Neural progenitor cell (in vitro differentiated cells): ENCODE measurements at regions not wholly inside any gene's neighbourhood (a gene's known extent, or its start where the extent isn't known, plus 50 kb on each side); places are given as distances from the start of the nearest gene placed in this dataset.

ENCODE experiments used
- DNase-seq: peaks from one replicate; pipeline ENCODE4 v3.0.0-alpha.2; 2016; ENCODE audit warnings: low spot score
- H2AFZ ChIP-seq: fragments of 200-600 bp; sonication (generic); replicated peaks from 2 replicates; pipeline ENCODE4 v1.6.1; 2016; ENCODE audit warnings: antibody characterized with exemption
- H3F3A ChIP-seq: fragments of 200-600 bp; sonication (generic); 2 replicates; pipeline ENCODE4 v1.6.1; 2016; ENCODE audit warnings: antibody characterized with exemption, low read depth
- H3K27ac ChIP-seq: fragments of 200-600 bp; sonication (generic); 2 replicates; pipeline ENCODE4 v1.5.1; 2016; ENCODE audit warnings: mild to moderate bottlenecking
- H3K27me3 ChIP-seq: fragments of 200-600 bp; sonication (generic); 2 replicates; pipeline ENCODE4 v1.6.1; 2016; ENCODE audit warnings: mild to moderate bottlenecking, moderate library complexity
- H3K36me3 ChIP-seq: fragments of 200-600 bp; sonication (generic); 2 replicates; pipeline ENCODE4 v1.5.1; 2016
- H3K4me1 ChIP-seq: fragments of 200-600 bp; sonication (generic); 2 replicates; pipeline ENCODE4 v1.6.1; 2016; ENCODE audit warnings: mixed run types
- H3K4me2 ChIP-seq: fragments of 200-600 bp; sonication (generic); 2 replicates; pipeline ENCODE4 v1.6.1; 2016
- H3K4me3 ChIP-seq: fragments of 200-600 bp; sonication (generic); 2 replicates; pipeline ENCODE4 v1.5.1; 2016
- H3K79me2 ChIP-seq: fragments of 200-600 bp; sonication (generic); 2 replicates; pipeline ENCODE4 v1.6.1; 2016; ENCODE audit warnings: low read depth
- H3K9ac ChIP-seq: fragments of 200-600 bp; sonication (generic); 2 replicates; pipeline ENCODE4 v1.6.1; 2016
- H3K9me3 ChIP-seq: fragments of 200-600 bp; sonication (generic); 2 replicates; pipeline ENCODE4 v1.5.1; 2016; ENCODE audit warnings: low read depth
- H4K20me1 ChIP-seq: fragments of 200-600 bp; sonication (generic); 2 replicates; pipeline ENCODE4 v1.6.1; 2016; ENCODE audit warnings: low read depth
- H3K27ac Mint-ChIP-seq: 3 replicates; pipeline ENCODE4 v1.8.0; 2021; ENCODE audit warnings: mixed read lengths
- H3K27me3 Mint-ChIP-seq: 2 replicates; pipeline ENCODE4 v1.8.0; 2022; ENCODE audit warnings: low read depth, mild to moderate bottlenecking, inconsistent platforms, moderate library complexity, mixed read lengths; ENCODE audit not compliant: insufficient read depth
- H3K36me3 Mint-ChIP-seq: 3 replicates; pipeline ENCODE4 v1.8.0; 2021; ENCODE audit warnings: mixed read lengths
- H3K4me1 Mint-ChIP-seq: 3 replicates; pipeline ENCODE4 v1.8.0; 2021; ENCODE audit warnings: mixed read lengths
- H3K4me3 Mint-ChIP-seq: 3 replicates; pipeline ENCODE4 v1.8.0; 2021; ENCODE audit warnings: mild to moderate bottlenecking, moderate library complexity, mixed read lengths
- H3K9me3 Mint-ChIP-seq: 3 replicates; pipeline ENCODE4 v1.8.0; 2020; ENCODE audit warnings: mixed read lengths
- CTCF ChIP-seq: fragments of 200-600 bp; sonication (generic); IDR thresholded peaks from 2 replicates; pipeline ENCODE4 v1.5.1; 2017; ENCODE audit warnings: antibody characterized with exemption, mild to moderate bottlenecking
- EZH2 ChIP-seq: fragments of 200-600 bp; sonication (generic); IDR thresholded peaks from 2 replicates; pipeline ENCODE4 v1.6.1; 2017; ENCODE audit warnings: antibody characterized with exemption, mild to moderate bottlenecking, moderate library complexity
- EZH2phosphoT487 ChIP-seq: fragments of 200-600 bp; sonication (generic); IDR thresholded peaks from 2 replicates; pipeline ENCODE4 v1.6.1; 2017; ENCODE audit warnings: antibody characterized with exemption

GRCh38 chr20:4554346-4554745 is 131.9 kb upstream of the PRNP start:
- no peak overlapping the region for H3K4me2 ChIP-seq
- TF ChIP-seq EZH2phosphoT487 = no peak
- TF ChIP-seq CTCF = no peak
- no peak for TF ChIP-seq EZH2
- Mint-ChIP-seq H3K4me3 (no peak overlapping the region), H3K9me3 (no peaks in the 10 kb centered on the region), H3K27ac (no peak overlapping the region), H3K27me3 (no peaks in the 10 kb centered on the region), H3K36me3 (no peaks in the 10 kb centered on the region), H3K4me1 (peaks cover 5% of the 10 kb centered on the region)
- no peaks in the 10 kb centered on the region for H3K27me3 ChIP-seq
- no peak overlapping the region for H2AFZ ChIP-seq
- no peak overlapping the region for H3K9ac ChIP-seq
- H3K9me3 ChIP-seq = no peaks in the 10 kb centered on the region
- H3K36me3 ChIP-seq = no peaks in the 10 kb centered on the region
- H3K27ac ChIP-seq = no peak overlapping the region
- H3K4me1 ChIP-seq = peaks cover 6% of the 10 kb centered on the region
- H3K79me2 ChIP-seq = no peaks in the 10 kb centered on the region
- no peaks in the 10 kb centered on the region for H4K20me1 ChIP-seq
- H3F3A ChIP-seq = no peaks in the 10 kb centered on the region
- H3K4me3 ChIP-seq = no peak overlapping the region
- DNase-seq = no peak

DNA sequence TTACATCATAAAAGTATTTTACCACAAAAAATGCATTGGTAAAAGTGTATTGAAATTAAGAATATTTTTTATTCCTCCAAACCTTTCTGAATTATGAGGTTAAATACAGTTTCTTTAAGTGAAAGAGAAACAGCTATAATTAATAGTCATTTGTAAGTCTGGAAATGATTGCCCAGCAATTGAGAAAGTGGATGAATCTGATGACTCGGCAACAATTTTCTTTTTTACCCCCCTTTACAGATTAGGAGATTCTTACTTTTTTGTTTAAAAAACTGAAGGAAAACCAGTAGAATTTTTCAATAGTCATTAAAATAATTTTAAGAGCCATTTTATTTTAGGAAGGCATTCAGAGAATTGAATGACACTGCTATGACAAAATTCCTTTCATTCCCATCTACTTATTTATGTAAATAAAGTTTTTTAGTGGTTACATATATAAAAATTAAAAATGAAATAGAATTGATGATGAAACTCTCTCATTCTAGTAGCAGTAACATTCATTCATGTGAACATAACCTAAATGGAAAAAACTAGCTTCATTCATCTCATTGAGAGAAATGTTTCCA is 134.1 kb upstream of the PRNP start:
- no peak overlapping the region for H2AFZ ChIP-seq
- H3K27ac ChIP-seq = no peak overlapping the region
- H3F3A ChIP-seq = no peaks in the 10 kb centered on the region
- H3K36me3 ChIP-seq = no peaks in the 10 kb centered on the region
- no peaks in the 10 kb centered on the region for H3K27me3 Mint-ChIP-seq
- peaks cover 7% of the 10 kb centered on the region for H3K4me1 Mint-ChIP-seq
- no peak overlapping the region for H3K4me3 Mint-ChIP-seq
- no peaks in the 10 kb centered on the region for H3K9me3 ChIP-seq
- no peak overlapping the region for H3K4me2 ChIP-seq
- no peak overlapping the region for H3K9ac ChIP-seq
- no peaks in the 10 kb centered on the region for H4K20me1 ChIP-seq
- no peak overlapping the region for H3K4me3 ChIP-seq
- H3K27ac Mint-ChIP-seq = no peak overlapping the region
- H3K27me3 ChIP-seq = no peaks in the 10 kb centered on the region
- no peaks in the 10 kb centered on the region for H3K9me3 Mint-ChIP-seq
- no peak for DNase-seq
- H3K4me1 ChIP-seq = peaks cover 6% of the 10 kb centered on the region
- no peaks in the 10 kb centered on the region for H3K79me2 ChIP-seq
- TF ChIP-seq CTCF = no peak
- TF ChIP-seq EZH2 = no peak
- H3K36me3 Mint-ChIP-seq = no peaks in the 10 kb centered on the region

- H3K9me3 Mint-ChIP-seq = no peaks in the 10 kb centered on the region
- DNase-seq = no peak
- no peak overlapping the region for H3K27ac ChIP-seq
- H3K4me3 ChIP-seq = no peak overlapping the region
- H3F3A ChIP-seq = no peaks in the 10 kb centered on the region
- H2AFZ ChIP-seq = no peak overlapping the region
- no peaks in the 10 kb centered on the region for H3K79me2 ChIP-seq
- H3K36me3 ChIP-seq = no peaks in the 10 kb centered on the region
- no peaks in the 10 kb centered on the region for H3K36me3 Mint-ChIP-seq
- TF ChIP-seq EZH2phosphoT487 (no peak), EZH2 (no peak), CTCF (no peak)
- H4K20me1 ChIP-seq = no peaks in the 10 kb centered on the region
- no peaks in the 10 kb centered on the region for H3K27me3 ChIP-seq
- H3K27ac Mint-ChIP-seq = no peak overlapping the region
- no peak overlapping the region for H3K4me3 Mint-ChIP-seq
- peaks cover 7% of the 10 kb centered on the region for H3K4me1 Mint-ChIP-seq
- no peak overlapping the region for H3K4me2 ChIP-seq
- H3K9me3 ChIP-seq = no peaks in the 10 kb centered on the region
- peaks cover 6% of the 10 kb centered on the region for H3K4me1 ChIP-seq
- no peak overlapping the region for H3K9ac ChIP-seq
- no peaks in the 10 kb centered on the region for H3K27me3 Mint-ChIP-seq
Observed at GRCh38 chr20:4550740-4551139, 135.5 kb upstream of the PRNP start.
